Body of pancreas (tissue), 4 donors: ENCODE measurements at regions not wholly inside any gene's neighbourhood (a gene's known extent, or its start where the extent isn't known, plus 50 kb on each side); places are given as distances from the start of the nearest gene placed in this dataset.

ENCODE experiments used
- POLR2A ChIP-seq, 3 donors: fragments of 450-650 bp; IDR thresholded peaks; one replicate each; pipeline ENCODE4 v1.6.1; 2016; ENCODE audit warnings: antibody characterized with exemption in 3 of 3, mild to moderate bottlenecking in 2 of 3
- TF ChIP-seq, protein P1 (sequence below), 7 experiments: fragments of 450-650 bp in 4 of 7; fragments of 200-600 bp in 3 of 7; sonication (generic) in 3 of 7; IDR thresholded peaks; one replicate each; pipeline ENCODE4 v1.5.1; 2016 to 2019; ENCODE audit warnings: antibody characterized with exemption in 7 of 7

DNA sequence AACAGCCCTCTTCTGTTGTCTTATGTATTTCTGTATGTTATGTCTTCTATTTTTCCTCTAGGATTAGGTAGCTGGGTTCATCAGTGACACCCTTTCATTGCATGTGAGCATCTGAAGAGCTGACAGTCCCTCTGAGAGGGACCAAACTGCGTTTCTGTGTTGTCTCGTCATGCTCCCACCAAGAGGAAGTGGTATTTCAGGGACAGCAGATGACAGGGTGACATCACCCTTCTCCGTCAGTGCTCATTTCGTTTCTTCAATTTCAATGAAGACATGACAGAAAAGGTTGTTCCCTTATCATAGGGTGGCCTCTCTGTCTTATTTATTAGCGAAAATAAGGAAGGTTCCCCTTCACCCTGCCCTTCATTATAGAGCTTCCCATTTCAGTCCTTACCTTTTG is 225.9 kb upstream of the NR4A3 start:
- TF ChIP-seq, protein P1, sequence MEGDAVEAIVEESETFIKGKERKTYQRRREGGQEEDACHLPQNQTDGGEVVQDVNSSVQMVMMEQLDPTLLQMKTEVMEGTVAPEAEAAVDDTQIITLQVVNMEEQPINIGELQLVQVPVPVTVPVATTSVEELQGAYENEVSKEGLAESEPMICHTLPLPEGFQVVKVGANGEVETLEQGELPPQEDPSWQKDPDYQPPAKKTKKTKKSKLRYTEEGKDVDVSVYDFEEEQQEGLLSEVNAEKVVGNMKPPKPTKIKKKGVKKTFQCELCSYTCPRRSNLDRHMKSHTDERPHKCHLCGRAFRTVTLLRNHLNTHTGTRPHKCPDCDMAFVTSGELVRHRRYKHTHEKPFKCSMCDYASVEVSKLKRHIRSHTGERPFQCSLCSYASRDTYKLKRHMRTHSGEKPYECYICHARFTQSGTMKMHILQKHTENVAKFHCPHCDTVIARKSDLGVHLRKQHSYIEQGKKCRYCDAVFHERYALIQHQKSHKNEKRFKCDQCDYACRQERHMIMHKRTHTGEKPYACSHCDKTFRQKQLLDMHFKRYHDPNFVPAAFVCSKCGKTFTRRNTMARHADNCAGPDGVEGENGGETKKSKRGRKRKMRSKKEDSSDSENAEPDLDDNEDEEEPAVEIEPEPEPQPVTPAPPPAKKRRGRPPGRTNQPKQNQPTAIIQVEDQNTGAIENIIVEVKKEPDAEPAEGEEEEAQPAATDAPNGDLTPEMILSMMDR (IDR thresholded peaks at IDR 0.05) = no peak
- no peak for TF ChIP-seq POLR2A (IDR thresholded peaks at IDR 0.05)
